Fibroblast of skin of left quadriceps (primary cell): ENCODE measurements at regions not wholly inside any gene's neighbourhood (a gene's known extent, or its start where the extent isn't known, plus 50 kb on each side); places are given as distances from the start of the nearest gene placed in this dataset.

Experiments
- DNase-seq, 2 experiments: peaks; one replicate each; pipeline ENCODE4 v3.0.0-alpha.2; 2013; ENCODE audit warnings: low read depth in 2 of 2

- DNase-seq = peak; percentile 77 to 78
Observed at GRCh38 chr10:43793704-43794103, 145.0 kb upstream of the ZNF32 start.

DNA sequence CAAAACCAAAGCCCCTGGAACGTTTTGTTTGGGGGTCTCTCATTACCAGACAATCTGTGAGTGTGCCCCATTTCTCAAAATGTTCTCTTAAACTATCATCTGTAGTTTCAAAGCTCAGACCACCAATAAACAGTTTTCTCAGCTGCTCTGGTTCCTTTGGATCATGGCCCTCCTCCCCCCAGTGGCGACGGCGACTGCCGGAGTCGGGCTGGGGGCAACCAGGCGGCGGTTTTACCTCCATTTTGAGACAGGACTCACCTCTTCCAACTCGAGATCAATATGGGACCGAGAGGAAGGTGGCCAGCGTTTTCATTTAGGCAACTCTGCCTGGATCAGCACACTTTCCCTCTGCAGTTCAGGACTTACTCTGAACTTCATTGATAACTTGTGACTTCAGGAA lies 141.5 kb upstream of the ZNF32 start:
- no peak for DNase-seq

GRCh38 chr10:43785252-43785651 lies 136.6 kb upstream of the ZNF32 start:
- no peak for DNase-seq

DNA sequence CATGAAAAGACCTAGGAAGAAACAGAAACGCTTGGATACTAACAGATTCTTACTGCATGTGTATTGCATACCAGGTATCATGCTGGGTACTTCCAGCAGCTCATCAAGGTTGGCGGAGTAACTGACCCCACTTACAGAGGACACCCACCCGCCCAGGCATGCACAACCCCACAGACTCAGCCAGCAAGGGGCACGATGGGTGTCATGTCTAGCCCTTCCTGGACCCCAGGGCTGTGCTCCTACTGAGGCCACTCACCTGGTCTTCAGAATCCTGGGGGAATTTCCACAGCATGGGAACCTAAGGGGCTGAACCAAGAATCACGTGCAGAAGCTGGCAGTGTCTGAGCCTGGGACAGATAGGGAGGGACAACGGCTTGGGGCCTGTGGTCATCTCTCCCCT lies 134.1 kb upstream of the ZNF32 start:
- DNase-seq = no peak

GRCh38 chr10:43781480-43782361 lies 133.0 kb upstream of the ZNF32 start:
- no peak for DNase-seq

DNA sequence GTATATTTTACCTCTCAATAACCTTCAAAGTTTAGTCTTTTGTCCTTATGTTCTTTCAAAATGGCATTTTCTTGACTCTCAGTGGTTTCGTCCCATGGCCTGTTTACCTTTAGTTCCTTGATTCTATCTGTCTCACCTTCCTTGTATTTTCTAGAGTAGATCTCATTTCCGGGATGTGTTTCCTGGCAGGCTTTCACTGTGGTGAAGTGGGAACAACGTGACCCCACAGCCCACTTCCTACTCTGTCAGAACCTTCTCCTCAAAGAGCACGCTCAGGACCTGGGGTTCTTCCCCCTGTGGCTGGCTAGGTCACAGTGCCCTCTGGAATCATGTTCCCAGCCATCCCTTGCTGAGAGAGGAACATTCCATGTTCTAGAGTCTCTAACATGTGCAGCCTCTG lies 129.9 kb upstream of the ZNF32 start:
- no peak for DNase-seq

DNA sequence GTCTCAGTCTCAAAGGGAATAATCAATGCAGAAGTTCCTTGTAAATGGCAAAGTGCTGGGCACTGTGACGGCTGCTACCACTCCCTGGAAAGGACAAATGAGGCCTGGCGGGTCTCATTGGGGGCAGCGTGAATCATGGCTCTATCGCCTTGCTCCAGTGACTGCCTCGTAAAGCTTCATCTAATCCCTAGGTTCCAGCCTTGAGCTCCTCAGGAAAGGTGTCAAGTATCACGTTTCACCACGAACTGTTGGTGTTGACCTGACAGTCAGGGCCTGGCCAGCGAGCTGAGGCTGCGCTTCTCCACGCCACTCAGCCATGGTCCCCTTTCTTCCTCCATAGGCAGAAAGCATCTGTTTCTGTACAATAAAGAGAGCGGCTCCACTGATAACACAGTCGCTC lies 126.7 kb upstream of the ZNF32 start:
- no peak for DNase-seq

DNA sequence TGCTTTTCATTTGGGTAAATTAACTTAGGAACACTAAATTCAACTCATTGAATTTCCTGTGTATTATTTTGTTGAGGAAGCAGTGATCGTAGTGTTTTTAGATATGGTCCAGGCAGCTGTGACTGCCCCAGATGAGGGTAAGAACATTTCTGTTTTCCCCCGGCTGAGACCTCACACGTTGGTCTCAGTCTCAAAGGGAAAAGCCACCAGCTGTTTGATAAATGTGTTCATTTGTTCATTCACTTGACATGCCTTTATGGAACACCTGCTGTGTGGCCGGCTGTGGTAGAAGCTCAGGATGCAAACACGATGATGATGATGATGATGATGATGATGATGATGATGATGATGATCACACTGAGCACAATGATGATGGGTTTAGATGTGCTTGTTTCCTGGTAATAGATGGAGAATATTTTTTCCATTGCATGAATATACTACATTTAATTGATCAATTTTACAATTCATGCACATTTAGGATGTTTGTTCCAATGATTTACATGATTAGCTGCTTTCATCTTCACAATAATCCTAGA lies 125.6 kb upstream of the ZNF32 start:
- DNase-seq = no peak

DNA sequence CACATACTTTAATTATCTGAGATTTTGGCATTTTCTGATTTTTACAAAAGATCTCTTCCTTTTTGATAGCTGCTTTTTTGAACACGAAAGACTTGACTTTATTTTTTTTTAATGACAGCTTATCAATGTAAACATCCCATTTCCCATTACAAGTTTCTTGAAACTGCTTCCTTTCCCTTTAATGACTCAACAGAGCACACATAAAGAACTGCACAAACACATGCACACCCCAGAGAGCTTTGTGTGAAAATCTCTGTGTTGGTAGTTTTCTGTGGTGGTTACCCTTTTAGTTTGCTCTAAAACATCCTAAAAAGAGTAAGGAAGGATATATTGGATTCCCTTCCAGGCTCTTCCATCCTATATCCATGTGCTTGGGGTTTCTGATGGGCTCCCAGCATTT lies 125.1 kb upstream of the ZNF32 start:
- DNase-seq = no peak

GRCh38 chr10:43772171-43772570 lies 123.5 kb upstream of the ZNF32 start:
- DNase-seq = no peak

- no peak for DNase-seq
Observed at GRCh38 chr10:43771675-43772074, 123.0 kb upstream of the ZNF32 start.

DNA sequence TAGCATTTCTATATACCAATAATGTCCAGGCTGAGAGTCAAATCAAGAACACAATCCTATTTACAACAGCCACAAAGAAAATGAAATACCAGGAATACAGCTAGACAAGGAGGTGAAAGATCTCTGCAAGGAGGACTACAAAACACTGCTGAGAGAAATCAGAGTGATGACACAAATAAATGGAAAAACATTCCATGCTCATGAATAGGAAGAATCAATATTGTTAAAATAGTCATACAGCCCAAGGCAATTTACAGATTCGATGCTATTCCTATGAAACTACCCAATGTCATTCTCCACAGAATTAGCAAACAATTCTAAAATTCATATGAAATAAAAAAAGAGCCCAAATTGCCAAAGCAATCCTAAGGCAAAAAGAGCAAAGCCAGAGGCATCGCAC lies 116.8 kb upstream of the ZNF32 start:
- no peak for DNase-seq

GRCh38 chr10:43763846-43764245 lies 115.2 kb upstream of the ZNF32 start:
- no peak for DNase-seq

DNA sequence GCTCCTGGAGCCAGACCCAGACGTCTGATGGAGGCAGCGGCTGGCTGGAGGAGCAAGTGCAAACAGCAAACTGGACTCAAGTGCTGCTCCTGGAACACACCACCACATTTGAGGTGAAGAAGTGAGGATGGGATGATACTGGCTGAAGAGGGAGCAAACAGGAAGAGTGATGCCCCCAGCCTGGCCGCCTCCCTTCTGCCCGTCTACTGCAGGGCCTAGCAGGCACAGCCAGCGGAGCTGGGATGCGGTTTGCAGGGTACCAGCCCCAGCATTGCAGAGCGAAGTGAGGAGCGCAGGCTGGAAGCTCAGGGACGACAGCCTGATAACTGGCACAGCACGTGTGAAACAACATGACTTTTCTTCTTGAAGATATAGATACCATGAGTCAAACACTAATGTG lies 111.8 kb upstream of the ZNF32 start:
- DNase-seq = no peak

DNA sequence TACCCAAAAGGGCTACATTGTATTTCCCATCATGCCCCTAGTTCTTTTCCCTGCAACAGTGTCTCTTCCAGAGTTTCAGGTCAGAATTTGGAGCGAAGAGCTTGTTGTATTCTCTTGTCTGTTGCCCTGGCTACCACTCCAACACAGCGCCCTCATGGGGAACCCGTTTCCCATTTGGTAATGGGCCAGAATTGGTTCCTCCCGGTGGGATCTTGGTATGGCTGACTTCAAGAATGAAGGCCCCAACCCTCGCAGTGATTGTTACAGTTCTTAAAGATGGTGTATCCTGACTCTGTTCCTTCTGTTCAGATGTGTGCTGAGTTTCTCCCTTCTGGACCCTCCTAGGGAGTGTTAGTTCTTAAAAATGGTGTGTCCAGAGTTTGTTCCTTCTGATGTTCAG lies 110.5 kb upstream of the ZNF32 start:
- no peak for DNase-seq

DNA sequence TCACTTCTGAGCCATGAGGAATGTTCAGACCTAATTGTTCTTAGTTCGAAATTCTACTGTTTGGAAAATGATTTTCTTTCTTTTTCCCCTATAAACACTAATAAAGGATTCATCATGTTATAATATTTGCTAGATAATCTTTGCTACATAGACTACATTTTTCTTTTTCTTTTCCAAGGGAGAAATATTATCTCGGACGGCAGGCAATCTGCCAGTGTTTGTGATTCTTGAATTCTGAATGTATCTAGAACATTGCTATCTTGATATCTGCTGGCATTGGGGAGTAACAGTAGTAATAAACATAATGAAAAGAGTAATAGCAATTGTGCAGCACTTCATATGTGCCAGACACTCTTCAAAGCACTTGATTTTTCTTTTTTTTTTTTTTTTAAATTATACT lies 107.7 kb upstream of the ZNF32 start:
- no peak for DNase-seq

- DNase-seq = no peak
Observed at GRCh38 chr10:43754569-43755260, 106.0 kb upstream of the ZNF32 start.

- DNase-seq = no peak
Observed at GRCh38 chr10:43753397-43754061, 104.8 kb upstream of the ZNF32 start.

DNA sequence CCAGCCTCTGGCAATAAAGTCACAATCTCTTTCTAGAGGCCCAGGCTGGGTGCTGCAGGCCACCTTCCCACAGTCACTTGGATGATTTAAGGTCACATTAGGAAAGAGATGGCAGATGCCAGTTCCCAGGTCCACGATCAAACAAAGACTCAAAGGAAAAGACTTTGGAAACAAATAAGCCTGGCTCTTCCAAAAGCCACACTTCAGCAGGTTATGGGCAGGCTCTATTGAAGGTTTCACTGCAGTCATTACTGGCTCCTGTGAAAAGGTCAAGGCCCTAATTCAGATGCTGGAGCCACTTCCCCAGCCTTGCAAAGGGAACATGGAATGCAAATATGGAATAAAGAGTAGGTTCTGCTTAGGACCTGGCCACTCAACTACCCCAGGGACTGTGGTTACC lies 104.0 kb upstream of the ZNF32 start:
- DNase-seq = no peak

DNA sequence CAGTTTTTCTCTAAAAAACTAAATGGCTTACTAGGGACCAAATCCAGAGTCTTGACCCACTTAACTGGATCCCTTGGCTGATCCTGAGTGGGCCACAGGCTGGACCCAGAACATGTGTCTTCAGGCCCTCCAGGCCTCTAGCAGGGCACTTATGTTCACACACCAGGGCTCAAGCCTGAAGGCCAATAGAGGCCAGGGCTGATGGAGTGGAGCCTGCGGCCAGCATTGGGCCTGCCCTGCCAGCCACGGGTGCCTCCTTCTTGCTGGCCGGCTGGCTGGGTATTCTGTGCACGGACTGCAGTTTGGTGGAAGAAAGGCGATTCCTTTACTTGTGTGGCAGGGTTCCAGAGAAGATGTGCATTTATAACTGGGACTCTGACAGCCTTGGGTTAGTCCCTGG lies 103.0 kb upstream of the ZNF32 start:
- no peak for DNase-seq

DNA sequence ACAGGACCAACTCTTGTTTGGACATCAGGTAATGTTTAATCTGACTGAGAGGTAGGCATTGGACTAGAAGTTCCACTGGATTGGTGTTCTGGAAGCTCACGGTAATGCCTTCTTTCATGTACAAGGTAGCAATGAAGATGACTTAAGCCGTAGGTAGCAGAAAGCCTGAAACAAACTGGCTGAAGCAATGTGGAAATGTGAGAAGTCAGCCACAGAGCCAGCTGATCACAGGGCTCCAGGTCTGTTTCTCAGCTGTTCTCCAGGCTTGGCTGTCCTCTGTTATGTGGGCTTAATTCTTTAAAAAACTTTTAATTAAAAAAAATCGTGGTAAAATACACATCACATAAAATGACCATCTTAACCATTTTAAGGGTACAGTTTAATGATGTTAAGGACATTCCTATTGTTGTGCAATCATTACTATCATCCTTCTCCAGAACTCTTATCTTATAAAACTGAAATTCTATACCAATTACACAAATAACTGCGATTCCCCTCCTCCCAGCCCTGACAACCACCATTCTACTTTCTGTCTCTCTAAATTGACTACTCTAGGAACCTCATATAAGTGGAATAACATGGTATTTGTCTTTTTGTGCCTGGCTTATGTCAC lies 101.4 kb upstream of the ZNF32 start:
- no peak for DNase-seq

GRCh38 chr10:43749145-43749576 lies 100.5 kb upstream of the ZNF32 start:
- DNase-seq = no peak
